ENCODE measurements at regions not wholly inside any gene's neighbourhood (a gene's known extent, or its start where the extent isn't known, plus 50 kb on each side); places are given as distances from the start of the nearest gene placed in this dataset.
"Not testable (repeated sequence)": the region's sequence is repeated elsewhere in the genome, so short reads cannot be mapped to it uniquely, and the experiment has no call there.

DNA sequence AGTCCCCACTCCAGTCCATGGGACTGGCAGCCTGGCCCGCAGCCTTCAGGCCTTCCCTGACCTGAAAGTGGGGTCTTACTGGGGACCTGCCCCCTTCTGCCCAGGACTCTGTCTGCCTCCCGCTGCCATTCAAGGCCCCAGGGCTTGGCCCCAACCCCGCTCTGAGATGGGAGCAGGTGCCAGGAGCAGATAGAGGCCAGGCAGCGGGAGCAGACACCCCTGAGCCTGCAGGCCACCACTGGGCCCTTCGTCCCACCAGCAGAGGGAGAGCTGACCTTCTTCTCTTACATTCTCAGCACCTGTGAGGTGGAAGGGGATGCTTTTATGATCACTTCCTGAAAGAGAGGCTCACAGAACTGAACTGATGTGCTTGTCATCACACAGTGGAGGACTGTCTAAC is 62.2 kb upstream of the TINAGL1 start:
- POLR2A ChIA-PET = no interaction called here

DNA sequence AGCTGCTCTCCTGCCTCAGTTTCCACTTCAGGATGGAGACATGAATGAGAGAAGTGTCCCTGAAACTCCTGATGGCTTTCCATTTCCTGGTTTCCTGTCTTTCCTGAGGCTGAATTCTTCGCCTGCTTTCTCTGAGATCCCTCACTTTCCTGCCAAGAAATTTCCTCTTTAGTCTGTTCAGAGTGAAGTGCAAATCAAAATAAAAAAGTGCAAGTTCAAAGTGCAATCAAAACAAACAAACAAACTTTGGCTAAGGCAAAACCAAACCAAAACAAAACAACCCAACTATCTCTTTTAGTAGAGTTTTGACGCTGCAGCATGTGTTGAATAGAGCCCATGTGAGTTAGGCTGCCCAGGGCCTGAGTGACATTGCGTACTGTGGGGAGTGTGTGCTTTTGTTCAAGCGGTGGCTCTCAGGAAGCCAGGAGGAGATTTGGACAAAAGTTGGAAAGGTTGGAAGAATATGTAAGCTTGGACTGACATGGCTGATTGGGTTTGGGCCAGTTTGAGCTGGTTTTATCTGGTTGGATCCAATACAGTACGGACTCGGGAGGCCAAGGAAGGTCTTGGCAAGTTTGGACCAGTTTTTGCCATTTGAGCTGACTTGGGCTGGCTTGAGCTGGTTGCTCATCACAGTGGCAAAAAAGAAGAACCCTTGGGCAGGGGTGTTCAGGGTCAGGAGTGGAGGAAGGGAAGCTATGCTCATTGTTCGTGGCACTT is 61.1 kb upstream of the TINAGL1 start:
- CTCF ChIA-PET = no interaction called here
- Histone ChIP-seq H3K9me3 (ENCODE audit: control insufficient read depth, insufficient read depth, low read length) (peaks cover 15% of the 10 kb centered on the region), H3K27ac (ENCODE audit: low read depth, low read length) (no peak overlapping the region), H3K27me3 (ENCODE audit: control insufficient read depth, insufficient read depth, low read length) (peaks cover 30% of the 10 kb centered on the region), H3K4me3 (ENCODE audit: low read depth, low read length) (no peak overlapping the region)
- TF ChIP-seq, protein P1, sequence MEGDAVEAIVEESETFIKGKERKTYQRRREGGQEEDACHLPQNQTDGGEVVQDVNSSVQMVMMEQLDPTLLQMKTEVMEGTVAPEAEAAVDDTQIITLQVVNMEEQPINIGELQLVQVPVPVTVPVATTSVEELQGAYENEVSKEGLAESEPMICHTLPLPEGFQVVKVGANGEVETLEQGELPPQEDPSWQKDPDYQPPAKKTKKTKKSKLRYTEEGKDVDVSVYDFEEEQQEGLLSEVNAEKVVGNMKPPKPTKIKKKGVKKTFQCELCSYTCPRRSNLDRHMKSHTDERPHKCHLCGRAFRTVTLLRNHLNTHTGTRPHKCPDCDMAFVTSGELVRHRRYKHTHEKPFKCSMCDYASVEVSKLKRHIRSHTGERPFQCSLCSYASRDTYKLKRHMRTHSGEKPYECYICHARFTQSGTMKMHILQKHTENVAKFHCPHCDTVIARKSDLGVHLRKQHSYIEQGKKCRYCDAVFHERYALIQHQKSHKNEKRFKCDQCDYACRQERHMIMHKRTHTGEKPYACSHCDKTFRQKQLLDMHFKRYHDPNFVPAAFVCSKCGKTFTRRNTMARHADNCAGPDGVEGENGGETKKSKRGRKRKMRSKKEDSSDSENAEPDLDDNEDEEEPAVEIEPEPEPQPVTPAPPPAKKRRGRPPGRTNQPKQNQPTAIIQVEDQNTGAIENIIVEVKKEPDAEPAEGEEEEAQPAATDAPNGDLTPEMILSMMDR (IDR thresholded peaks at IDR 0.05; ENCODE audit: low read depth, low read length) = no peak
- POLR2A ChIA-PET = no interaction called here
- no peak for DNase-seq (ENCODE audit: low read depth, low spot score)

More for the DNA sequence above, 62.2 kb upstream of the TINAGL1 start:
- no peak overlapping the region for H3K27ac ChIP-seq (ENCODE audit: low read depth, low read length)
- TF ChIP-seq, protein P1 (IDR thresholded peaks at IDR 0.05; ENCODE audit: low read depth, low read length) = no peak
- CTCF ChIA-PET = no interaction called here
- H3K27me3 ChIP-seq (ENCODE audit: control insufficient read depth, insufficient read depth, low read length) = peaks cover 35% of the 10 kb centered on the region
- H3K9me3 ChIP-seq (ENCODE audit: control insufficient read depth, insufficient read depth, low read length) = peaks cover 15% of the 10 kb centered on the region
- H3K4me3 ChIP-seq (ENCODE audit: low read depth, low read length) = no peak overlapping the region
- DNase-seq (ENCODE audit: low read depth, low spot score) = no peak

DNA sequence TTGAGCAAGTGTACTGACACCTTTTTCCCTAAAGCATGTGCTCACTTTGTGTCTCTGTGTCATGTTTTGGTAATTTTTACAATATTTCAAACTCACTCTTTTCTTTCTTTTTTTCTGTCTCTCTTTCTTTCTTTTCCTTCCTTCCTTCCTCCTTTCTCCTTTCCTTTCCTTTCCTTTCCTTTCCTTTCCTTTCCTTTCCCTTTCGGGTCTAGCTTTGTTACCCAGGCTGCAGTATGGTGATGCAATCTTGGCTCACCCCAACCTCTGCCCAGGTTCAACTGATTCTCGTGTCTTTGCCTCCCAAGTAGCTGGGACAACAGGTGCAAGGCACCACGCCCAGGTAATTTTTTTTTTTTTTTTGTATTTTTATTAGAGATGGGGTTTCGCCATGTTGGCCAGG is 60.4 kb upstream of the TINAGL1 start:
- ChIA-PET POLR2A (no interaction called here), CTCF (no interaction called here)
- Histone ChIP-seq H3K4me3 (ENCODE audit: low read depth, low read length) (no peak overlapping the region), H3K9me3 (ENCODE audit: control insufficient read depth, insufficient read depth, low read length) (peaks cover 15% of the 10 kb centered on the region), H3K27ac (ENCODE audit: low read depth, low read length) (no peak overlapping the region), H3K27me3 (ENCODE audit: control insufficient read depth, insufficient read depth, low read length) (peaks cover 31% of the 10 kb centered on the region)
- no peak for DNase-seq (ENCODE audit: low read depth, low spot score)
- TF ChIP-seq, protein P1 (IDR thresholded peaks at IDR 0.05; ENCODE audit: low read depth, low read length) = no peak

DNA sequence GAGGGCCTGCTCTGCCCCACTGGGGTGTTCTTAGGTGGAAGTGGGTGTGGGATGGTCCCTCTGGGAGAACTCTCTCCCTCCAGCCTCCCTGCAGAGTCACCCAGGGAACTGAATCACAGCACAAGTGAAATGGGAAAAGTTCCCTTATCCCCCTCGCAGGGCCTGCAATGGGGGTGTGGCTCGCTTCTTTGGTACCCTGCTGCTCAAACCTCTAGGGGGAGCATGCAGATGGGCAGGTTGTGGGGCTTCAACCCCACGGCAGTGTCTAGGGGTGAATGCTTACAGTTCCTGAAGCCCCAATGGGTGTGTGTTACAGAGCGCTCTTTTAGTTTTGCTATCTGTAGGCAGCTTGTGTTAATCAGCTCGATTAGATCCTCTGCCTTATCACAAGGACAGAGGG is 59.0 kb upstream of the TINAGL1 start:
- CTCF ChIA-PET = no interaction called here
- DNase-seq (ENCODE audit: low read depth, low spot score) = no peak
- POLR2A ChIA-PET = no interaction called here
- Histone ChIP-seq H3K9me3 (ENCODE audit: control insufficient read depth, insufficient read depth, low read length) (peaks cover 15% of the 10 kb centered on the region), H3K27me3 (ENCODE audit: control insufficient read depth, insufficient read depth, low read length) (peaks cover 22% of the 10 kb centered on the region), H3K4me3 (ENCODE audit: low read depth, low read length) (no peak overlapping the region), H3K27ac (ENCODE audit: low read depth, low read length) (no peak overlapping the region)
- TF ChIP-seq, protein P1 (IDR thresholded peaks at IDR 0.05; ENCODE audit: low read depth, low read length) = no peak

- H3K4me3 ChIP-seq (ENCODE audit: low read depth, low read length); DNase-seq (ENCODE audit: low read depth, low spot score); POLR2A ChIA-PET; CTCF ChIA-PET; H3K27ac ChIP-seq (ENCODE audit: low read depth, low read length): not testable (repeated sequence)
- Histone ChIP-seq H3K9me3 (ENCODE audit: control insufficient read depth, insufficient read depth, low read length) (peaks cover 15% of the 10 kb centered on the region), H3K27me3 (ENCODE audit: control insufficient read depth, insufficient read depth, low read length) (peaks cover 21% of the 10 kb centered on the region)
Measured at GRCh38 chr1:31517986-31518385, 58.3 kb upstream of the TINAGL1 start.

All from AG04450 (cell line).